Sigmoid colon (tissue), 4 donors: ENCODE measurements at regions not wholly inside any gene's neighbourhood (a gene's known extent, or its start where the extent isn't known, plus 50 kb on each side); places are given as distances from the start of the nearest gene placed in this dataset.

Experiments
- CTCF ChIP-seq, 4 experiments: fragments of 450-650 bp in 3 of 4; fragments of 200-600 bp in 1 of 4; IDR thresholded peaks; one replicate each; pipeline ENCODE4 v1.5.1; 2016 to 2019; ENCODE audit warnings: antibody characterized with exemption in 4 of 4, mild to moderate bottlenecking in 3 of 4, moderate library complexity in 2 of 4
- POLR2A ChIP-seq, 2 donors: fragments of 450-650 bp; IDR thresholded peaks; one replicate each; pipeline ENCODE4 v1.6.1; 2016; ENCODE audit warnings: antibody characterized with exemption in 2 of 2, mild to moderate bottlenecking in 2 of 2, moderate library complexity in 2 of 2
- POLR2AphosphoS5 ChIP-seq, 4 donors: sonication (generic); formaldehyde crosslinking; IDR thresholded peaks; one replicate each; pipeline ENCODE4 v1.6.1; 2017; ENCODE audit warnings: antibody characterized with exemption in 4 of 4

- TF ChIP-seq CTCF (IDR thresholded peaks at IDR 0.05) (no peak), POLR2A (IDR thresholded peaks at IDR 0.05) (no peak), POLR2AphosphoS5 (IDR thresholded peaks at IDR 0.05) (no peak)
Measured at GRCh38 chr11:106451228-106451922, 373.9 kb downstream of the AASDHPPT start.
